Prostate gland (tissue), 2 donors: ENCODE measurements at regions not wholly inside any gene's neighbourhood (a gene's known extent, or its start where the extent isn't known, plus 50 kb on each side); places are given as distances from the start of the nearest gene placed in this dataset.

Experiments used
- DNase-seq: peaks from one replicate; pipeline ENCODE4 v3.0.0-alpha.2; 2019; ENCODE audit warnings: low spot score
- H3K27ac ChIP-seq, 2 donors: fragments of 200-600 bp; sonication (generic); 2 replicates each; pipeline ENCODE4 v1.5.1; 2017 to 2019
- H3K27me3 ChIP-seq: fragments of 200-600 bp; sonication (generic); replicated peaks from 2 replicates; pipeline ENCODE4 v1.5.1; 2019; ENCODE audit not compliant: insufficient read depth
- H3K36me3 ChIP-seq, 2 donors: fragments of 200-600 bp; sonication (generic); 1 replicate in 1 of 2; 2 replicates in 1 of 2; pipeline versions ENCODE4 v1.5.1 to v1.8.1; 2017 to 2019
- H3K4me1 ChIP-seq: fragments of 200-600 bp; sonication (generic); replicated peaks from 2 replicates; pipeline ENCODE4 v1.5.1; 2019
- H3K4me3 ChIP-seq, 2 donors: fragments of 200-600 bp; sonication (generic); 2 replicates each; pipeline ENCODE4 v1.5.1; 2017 to 2019
- H3K9me3 ChIP-seq: fragments of 200-600 bp; sonication (generic); 2 replicates; pipeline ENCODE4 v1.5.1; 2017
- POLR2A ChIP-seq: fragments of 450-650 bp; IDR thresholded peaks from one replicate; pipeline ENCODE4 v1.6.1; 2016; ENCODE audit warnings: antibody characterized with exemption, mild to moderate bottlenecking
- POLR2AphosphoS5 ChIP-seq: sonication (generic); formaldehyde crosslinking; IDR thresholded peaks from one replicate; pipeline ENCODE4 v1.6.1; 2017; ENCODE audit warnings: antibody characterized with exemption
- WGBS: methylation state at CpG from one replicate; pipeline ENCODE4 v1.1.5; 2018; 5-methylcytosine and 5-hydroxymethylcytosine counted together
- intact Hi-C: fragments of 100-400 bp; cut with DNase I; formaldehyde crosslinking; loops from one replicate; pipeline ENCODE4 v1.14.2; 2022
- TF ChIP-seq, protein P1 (sequence below), 4 experiments: fragments of 200-600 bp in 2 of 4; fragments of 450-650 bp in 2 of 4; sonication (generic) in 2 of 4; IDR thresholded peaks; 1 replicate in 3 of 4; 2 replicates in 1 of 4; pipeline ENCODE4 v1.5.1; 2016 to 2019; ENCODE audit warnings: antibody characterized with exemption in 4 of 4, mild to moderate bottlenecking in 2 of 4, moderate library complexity in 2 of 4

DNA sequence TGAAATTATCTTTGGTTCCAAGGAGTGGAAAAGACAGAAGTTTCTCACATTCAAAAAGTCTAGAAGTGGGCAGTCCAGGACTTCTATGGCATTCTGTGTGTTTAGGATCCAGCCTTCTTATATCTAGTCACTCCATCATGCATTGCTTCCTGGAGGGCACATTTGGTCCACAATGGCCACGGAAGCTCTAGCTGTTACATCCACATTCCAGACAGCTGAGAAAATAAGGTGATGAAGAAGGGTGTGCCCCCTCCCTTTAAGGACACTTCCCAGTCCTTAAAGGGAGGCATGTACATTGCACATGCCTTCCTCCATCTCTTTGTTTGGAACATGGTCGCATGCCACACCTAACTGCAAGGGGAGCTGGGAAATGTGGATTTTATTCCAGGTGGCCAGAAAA is 59.9 kb upstream of the BZW1 start:
- TF ChIP-seq, protein P1, sequence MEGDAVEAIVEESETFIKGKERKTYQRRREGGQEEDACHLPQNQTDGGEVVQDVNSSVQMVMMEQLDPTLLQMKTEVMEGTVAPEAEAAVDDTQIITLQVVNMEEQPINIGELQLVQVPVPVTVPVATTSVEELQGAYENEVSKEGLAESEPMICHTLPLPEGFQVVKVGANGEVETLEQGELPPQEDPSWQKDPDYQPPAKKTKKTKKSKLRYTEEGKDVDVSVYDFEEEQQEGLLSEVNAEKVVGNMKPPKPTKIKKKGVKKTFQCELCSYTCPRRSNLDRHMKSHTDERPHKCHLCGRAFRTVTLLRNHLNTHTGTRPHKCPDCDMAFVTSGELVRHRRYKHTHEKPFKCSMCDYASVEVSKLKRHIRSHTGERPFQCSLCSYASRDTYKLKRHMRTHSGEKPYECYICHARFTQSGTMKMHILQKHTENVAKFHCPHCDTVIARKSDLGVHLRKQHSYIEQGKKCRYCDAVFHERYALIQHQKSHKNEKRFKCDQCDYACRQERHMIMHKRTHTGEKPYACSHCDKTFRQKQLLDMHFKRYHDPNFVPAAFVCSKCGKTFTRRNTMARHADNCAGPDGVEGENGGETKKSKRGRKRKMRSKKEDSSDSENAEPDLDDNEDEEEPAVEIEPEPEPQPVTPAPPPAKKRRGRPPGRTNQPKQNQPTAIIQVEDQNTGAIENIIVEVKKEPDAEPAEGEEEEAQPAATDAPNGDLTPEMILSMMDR (IDR thresholded peaks at IDR 0.05), result no peak
- TF ChIP-seq POLR2AphosphoS5, result no peak
- TF ChIP-seq POLR2A, result no peak
- DNase-seq, result no peak
- Histone ChIP-seq H3K9me3 (no peaks in the 10 kb centered on the region), H3K27me3 (no peaks in the 10 kb centered on the region), H3K36me3 (no peaks in the 10 kb centered on the region), H3K4me3 (no peak overlapping the region), H3K4me1 (peaks cover 11% of the 10 kb centered on the region), H3K27ac (peak overlapping the region in 1 of 2 donors; percentile 3)
- 75% methylated on average over 2 of the region's 2 CpGs for WGBS
- intact Hi-C loops, result no loop called here

GRCh38 chr2:200752332-200752731 is 59.4 kb upstream of the BZW1 start:
- no peaks in the 10 kb centered on the region for H3K27me3 ChIP-seq
- 92% methylated on average over 2 of the region's 2 CpGs for WGBS
- H3K4me1 ChIP-seq, result peaks cover 9% of the 10 kb centered on the region
- no peak for DNase-seq
- no peak overlapping the region for H3K27ac ChIP-seq
- TF ChIP-seq, protein P1 (IDR thresholded peaks at IDR 0.05), result no peak
- no peak for TF ChIP-seq POLR2A
- TF ChIP-seq POLR2AphosphoS5, result no peak
- intact Hi-C loops, result no loop called here
- no peak overlapping the region for H3K4me3 ChIP-seq
- H3K36me3 ChIP-seq, result no peaks in the 10 kb centered on the region
- no peaks in the 10 kb centered on the region for H3K9me3 ChIP-seq

- DNase-seq, result no peak
- Histone ChIP-seq H3K4me1 (peaks cover 7% of the 10 kb centered on the region), H3K9me3 (no peaks in the 10 kb centered on the region)
These were observed 58.9 kb upstream of the BZW1 start for GRCh38 chr2:200752835-200753234.

DNA sequence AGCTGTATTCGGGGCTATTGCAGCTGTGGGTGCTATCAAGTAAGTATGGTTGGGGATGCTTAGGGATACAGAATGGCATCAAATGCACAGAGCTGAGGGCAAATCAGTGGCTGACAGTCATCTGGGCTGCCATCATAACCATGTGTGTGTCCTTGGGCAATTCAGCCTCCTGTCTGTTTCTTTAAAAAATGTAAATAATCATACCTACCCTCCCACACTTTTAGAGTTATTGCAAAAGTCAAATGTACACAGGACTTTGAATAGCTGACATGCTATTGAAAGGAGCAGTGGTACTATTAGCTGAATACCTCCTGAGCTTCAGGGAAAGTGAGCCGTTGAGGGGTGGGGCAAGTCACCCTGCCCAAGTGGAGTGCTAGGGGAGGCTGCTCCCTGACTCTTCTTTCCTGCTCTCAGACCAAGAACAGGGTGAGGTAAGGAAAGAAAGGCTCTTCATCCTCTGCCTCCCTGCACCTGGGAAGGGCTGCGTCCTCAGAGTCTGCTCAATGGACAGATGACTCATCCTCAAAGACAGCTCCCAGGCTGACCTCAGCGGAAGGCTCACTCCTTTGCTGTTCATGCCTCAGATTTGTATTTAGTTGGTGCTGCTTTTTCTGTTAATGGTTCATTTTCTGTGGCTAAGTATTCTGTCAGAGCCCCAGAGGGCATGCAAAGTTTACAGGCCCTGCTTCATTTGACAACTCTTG is 54.9 kb upstream of the BZW1 start:
- no peaks in the 10 kb centered on the region for H3K27me3 ChIP-seq
- TF ChIP-seq POLR2A, result no peak
- TF ChIP-seq, protein P1 (IDR thresholded peaks at IDR 0.05), result no peak
- TF ChIP-seq POLR2AphosphoS5, result no peak
- H3K4me1 ChIP-seq, result peaks cover 4% of the 10 kb centered on the region
- WGBS, result 57% methylated on average over 4 of the region's 4 CpGs
- intact Hi-C loops, result no loop called here
- no peak overlapping the region for H3K27ac ChIP-seq
- DNase-seq, result no peak
- no peaks in the 10 kb centered on the region for H3K9me3 ChIP-seq
- H3K4me3 ChIP-seq, result no peak overlapping the region
- H3K36me3 ChIP-seq, result no peaks in the 10 kb centered on the region

More at GRCh38 chr2:200752835-200753234, 58.9 kb upstream of the BZW1 start:
- 94% methylated on average over 1 of the region's 1 CpG for WGBS
- intact Hi-C loops, result no loop called here
- Histone ChIP-seq H3K36me3 (no peaks in the 10 kb centered on the region), H3K27me3 (no peaks in the 10 kb centered on the region), H3K27ac (no peak overlapping the region), H3K4me3 (no peak overlapping the region)
- no peak for TF ChIP-seq POLR2A

DNA sequence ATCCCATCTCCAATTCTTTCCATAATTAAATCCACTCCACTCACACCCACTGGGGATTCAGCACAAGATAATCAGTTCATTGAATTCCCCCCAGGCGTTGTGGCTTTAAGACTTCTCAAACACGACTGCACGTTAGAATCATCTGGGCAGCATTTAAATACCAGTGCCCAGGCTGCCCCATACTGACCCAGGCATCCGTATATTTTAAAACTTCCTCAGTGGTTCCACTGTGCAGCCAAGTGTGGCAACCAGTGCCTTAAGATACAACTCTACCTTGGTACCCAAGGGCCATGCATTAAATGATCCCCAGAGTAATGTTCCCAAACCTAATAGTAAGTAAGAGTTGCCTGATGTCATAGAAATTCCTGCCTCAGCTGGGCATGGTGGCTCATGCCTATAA is 54.3 kb upstream of the BZW1 start:
- no peak for DNase-seq
- WGBS, result 82% methylated on average over 4 of the region's 4 CpGs
- TF ChIP-seq, protein P1 (IDR thresholded peaks at IDR 0.05), result no peak
- TF ChIP-seq POLR2AphosphoS5 (no peak), POLR2A (no peak)
- H3K36me3 ChIP-seq, result no peaks in the 10 kb centered on the region
- H3K4me3 ChIP-seq, result no peak overlapping the region
- H3K4me1 ChIP-seq, result peaks cover 4% of the 10 kb centered on the region
- intact Hi-C loops, result no loop called here
- H3K27me3 ChIP-seq, result no peaks in the 10 kb centered on the region
- no peak overlapping the region for H3K27ac ChIP-seq
- no peaks in the 10 kb centered on the region for H3K9me3 ChIP-seq
